ENCODE measurements at regions not wholly inside any gene's neighbourhood (a gene's known extent, or its start where the extent isn't known, plus 50 kb on each side); places are given as distances from the start of the nearest gene placed in this dataset.

GRCh38 chr4:151471728-151472127, 62.8 kb downstream of the FHIP1A start:
- H3K27me3 ChIP-seq = no peaks in the 10 kb centered on the region
- no peak overlapping the region for H3K4me3 ChIP-seq
- WGBS, 2 donors = 90 to 96% methylated on average over 4 of the region's 4 CpGs
- no peak overlapping the region for H3K27ac ChIP-seq
- no peaks in the 10 kb centered on the region for H3K36me3 ChIP-seq
- no peak for TF ChIP-seq POLR2A (IDR thresholded peaks at IDR 0.05)
- TF ChIP-seq, protein P1, sequence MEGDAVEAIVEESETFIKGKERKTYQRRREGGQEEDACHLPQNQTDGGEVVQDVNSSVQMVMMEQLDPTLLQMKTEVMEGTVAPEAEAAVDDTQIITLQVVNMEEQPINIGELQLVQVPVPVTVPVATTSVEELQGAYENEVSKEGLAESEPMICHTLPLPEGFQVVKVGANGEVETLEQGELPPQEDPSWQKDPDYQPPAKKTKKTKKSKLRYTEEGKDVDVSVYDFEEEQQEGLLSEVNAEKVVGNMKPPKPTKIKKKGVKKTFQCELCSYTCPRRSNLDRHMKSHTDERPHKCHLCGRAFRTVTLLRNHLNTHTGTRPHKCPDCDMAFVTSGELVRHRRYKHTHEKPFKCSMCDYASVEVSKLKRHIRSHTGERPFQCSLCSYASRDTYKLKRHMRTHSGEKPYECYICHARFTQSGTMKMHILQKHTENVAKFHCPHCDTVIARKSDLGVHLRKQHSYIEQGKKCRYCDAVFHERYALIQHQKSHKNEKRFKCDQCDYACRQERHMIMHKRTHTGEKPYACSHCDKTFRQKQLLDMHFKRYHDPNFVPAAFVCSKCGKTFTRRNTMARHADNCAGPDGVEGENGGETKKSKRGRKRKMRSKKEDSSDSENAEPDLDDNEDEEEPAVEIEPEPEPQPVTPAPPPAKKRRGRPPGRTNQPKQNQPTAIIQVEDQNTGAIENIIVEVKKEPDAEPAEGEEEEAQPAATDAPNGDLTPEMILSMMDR (IDR thresholded peaks at IDR 0.05) = no peak
- TF ChIP-seq EP300 (IDR thresholded peaks at IDR 0.05) = no peak
- H3K4me1 ChIP-seq = peaks cover 0 to 7% (median 2%) of the 10 kb centered on the region in 4 donors
- H3K9me3 ChIP-seq = no peaks in the 10 kb centered on the region
- DNase-seq (ENCODE audit: low spot score in 2 of 2) = no peak

DNA sequence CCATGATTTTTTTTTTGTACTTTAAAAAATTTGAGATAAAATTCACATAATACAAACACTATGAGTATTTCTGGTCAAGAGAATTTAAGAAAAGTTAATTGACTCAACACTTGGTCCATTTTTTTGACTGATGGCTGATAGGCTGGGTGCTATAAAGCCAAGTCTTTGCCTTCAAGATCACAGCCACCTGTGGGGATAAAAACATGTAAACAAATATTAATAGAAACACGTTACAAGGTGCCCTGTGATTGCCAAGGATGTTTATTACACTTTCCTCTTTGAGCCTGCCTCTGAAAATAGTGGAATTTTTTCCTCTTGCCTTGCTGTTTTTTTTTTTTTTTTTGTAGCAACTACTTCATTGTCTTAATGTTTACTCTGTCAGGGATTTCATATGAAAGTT, 63.3 kb downstream of the FHIP1A start:
- Histone ChIP-seq H3K4me1 (peaks cover 0 to 7% (median 2%) of the 10 kb centered on the region in 4 donors), H3K27ac (no peak overlapping the region), H3K9me3 (no peaks in the 10 kb centered on the region), H3K27me3 (no peaks in the 10 kb centered on the region), H3K4me3 (no peak overlapping the region), H3K36me3 (no peaks in the 10 kb centered on the region)
- WGBS, 2 donors = 29 to 40% methylated on average over 1 of the region's 1 CpG
- no peak for DNase-seq (ENCODE audit: low spot score in 2 of 2)
- TF ChIP-seq, protein P1 (IDR thresholded peaks at IDR 0.05) = no peak
- no peak for TF ChIP-seq POLR2A (IDR thresholded peaks at IDR 0.05)
- TF ChIP-seq EP300 (IDR thresholded peaks at IDR 0.05) = no peak

DNA sequence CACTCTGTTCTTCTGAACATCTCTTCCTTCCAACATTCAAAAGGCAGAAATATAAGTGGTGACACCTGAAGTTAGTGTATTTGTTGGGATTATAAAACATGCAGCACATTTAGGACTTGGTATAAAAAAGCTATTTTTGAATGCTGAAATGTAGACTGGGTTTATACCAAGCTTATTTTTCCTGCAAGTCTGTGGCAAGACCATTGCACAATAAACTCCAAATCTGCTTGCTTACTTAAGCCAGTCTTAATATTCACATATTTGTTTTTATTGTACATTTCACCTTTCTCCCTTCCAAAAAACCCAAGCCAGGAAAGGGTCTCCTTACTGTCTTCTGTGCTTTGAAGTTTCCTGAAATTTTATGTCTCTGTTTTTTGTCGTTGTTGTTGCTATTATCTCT, 63.7 kb downstream of the FHIP1A start:
- Histone ChIP-seq H3K36me3 (no peaks in the 10 kb centered on the region), H3K27me3 (no peaks in the 10 kb centered on the region), H3K4me1 (peaks cover 0 to 7% (median 2%) of the 10 kb centered on the region in 4 donors), H3K9me3 (no peaks in the 10 kb centered on the region), H3K4me3 (no peak overlapping the region), H3K27ac (no peak overlapping the region)
- TF ChIP-seq, protein P1 (IDR thresholded peaks at IDR 0.05) = no peak
- TF ChIP-seq POLR2A (IDR thresholded peaks at IDR 0.05) (no peak), EP300 (IDR thresholded peaks at IDR 0.05) (no peak)
- DNase-seq (ENCODE audit: low spot score in 2 of 2) = no peak
- 43 to 44% methylated on average over 1 of the region's 1 CpG for WGBS, 2 donors

- Histone ChIP-seq H3K27ac (no peak overlapping the region), H3K4me3 (no peak overlapping the region), H3K9me3 (no peaks in the 10 kb centered on the region), H3K4me1 (peaks cover 0 to 7% (median 2%) of the 10 kb centered on the region in 4 donors), H3K36me3 (no peaks in the 10 kb centered on the region), H3K27me3 (no peaks in the 10 kb centered on the region)
- no peak for DNase-seq (ENCODE audit: low spot score in 2 of 2)
- no peak for TF ChIP-seq POLR2A (IDR thresholded peaks at IDR 0.05)
- no peak for TF ChIP-seq EP300 (IDR thresholded peaks at IDR 0.05)
- TF ChIP-seq, protein P1 (IDR thresholded peaks at IDR 0.05) = no peak
Observed at GRCh38 chr4:151473521-151474097, 64.6 kb downstream of the FHIP1A start.

- no peak for DNase-seq (ENCODE audit: low spot score in 2 of 2)
- Histone ChIP-seq H3K27me3 (no peaks in the 10 kb centered on the region), H3K4me1 (peaks cover 0 to 7% (median 2%) of the 10 kb centered on the region in 4 donors), H3K4me3 (no peak overlapping the region), H3K27ac (no peak overlapping the region), H3K36me3 (no peaks in the 10 kb centered on the region), H3K9me3 (no peaks in the 10 kb centered on the region)
- WGBS, 2 donors = 82 to 84% methylated on average over 4 of the region's 4 CpGs
- TF ChIP-seq POLR2A (IDR thresholded peaks at IDR 0.05) (no peak), EP300 (IDR thresholded peaks at IDR 0.05) (no peak)
- TF ChIP-seq, protein P1 (IDR thresholded peaks at IDR 0.05) = no peak
Observed at GRCh38 chr4:151475035-151475714, 66.2 kb downstream of the FHIP1A start.
